Inflammatory macrophage treated with lipopolysaccharide for 1 hour (primary cell): ENCODE measurements at regions not wholly inside any gene's neighbourhood (a gene's known extent, or its start where the extent isn't known, plus 50 kb on each side); places are given as distances from the start of the nearest gene placed in this dataset.

Experiments used
- DNase-seq, 2 donors: peaks; one replicate each; pipeline ENCODE4 v3.0.0-alpha.2; 2020 to 2022

GRCh38 chr4:121221608-121222007 lies 57.5 kb upstream of the TNIP3 start:
- no peak for DNase-seq

DNA sequence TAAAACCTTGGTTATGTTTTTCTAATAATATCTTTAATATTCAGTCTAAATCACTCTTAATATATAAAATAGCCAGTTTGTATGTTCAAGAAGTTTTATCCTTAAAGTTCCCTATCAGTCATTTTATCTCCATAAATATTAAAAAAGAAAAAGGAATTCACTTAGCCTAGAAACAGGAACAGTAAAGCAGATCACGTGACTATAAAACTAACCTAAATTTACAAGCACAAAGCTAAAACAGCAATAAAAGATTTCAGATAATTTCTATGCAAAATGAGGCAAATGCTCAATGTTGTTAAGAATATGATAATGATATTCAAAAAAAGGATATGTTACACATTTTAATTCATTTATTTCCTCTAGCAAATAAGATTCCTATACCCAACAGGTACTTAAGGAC lies 57.1 kb upstream of the TNIP3 start:
- DNase-seq = no peak

DNA sequence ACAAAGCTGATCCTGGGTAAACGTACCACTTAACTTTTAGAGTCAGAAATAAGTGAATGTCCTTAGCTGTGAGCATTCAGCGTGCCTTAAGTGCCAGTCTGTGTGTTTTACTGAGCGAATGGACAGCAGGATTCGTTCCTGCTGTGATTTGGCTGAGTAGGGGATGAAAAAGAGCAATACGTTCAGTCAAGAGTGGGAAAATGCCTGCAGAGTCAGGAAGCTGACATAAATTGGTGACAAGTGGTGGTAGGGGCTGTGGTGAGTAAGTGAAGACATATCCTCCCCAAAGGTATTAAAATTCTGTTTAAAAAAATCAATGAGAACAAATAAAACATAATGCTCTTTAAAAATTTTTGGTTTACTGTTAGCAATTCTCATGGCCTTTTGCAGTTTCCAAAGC lies 56.6 kb upstream of the TNIP3 start:
- no peak for DNase-seq

DNA sequence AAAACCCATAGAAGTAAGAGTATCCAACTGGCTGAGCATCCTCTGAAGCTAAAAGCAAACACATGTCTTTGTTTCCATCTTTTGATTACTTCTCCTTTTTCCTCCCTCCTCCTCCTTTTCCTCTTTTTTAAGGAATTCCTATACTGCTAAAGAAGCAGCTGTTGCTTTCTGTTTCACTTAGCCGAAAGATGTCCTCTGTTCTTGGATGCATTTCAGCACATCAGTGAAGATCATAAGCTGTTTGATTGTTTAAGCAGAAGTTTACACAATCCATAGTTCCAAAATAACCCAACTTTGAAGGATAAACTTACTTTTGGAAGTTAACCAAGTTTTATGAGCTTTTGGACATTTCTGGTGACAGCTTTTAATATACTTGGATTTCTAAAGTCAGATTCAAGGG lies 55.1 kb upstream of the TNIP3 start:
- no peak for DNase-seq

- no peak for DNase-seq
Measured at GRCh38 chr4:121217351-121217750, 53.2 kb upstream of the TNIP3 start.

GRCh38 chr4:121216461-121216860 lies 52.3 kb upstream of the TNIP3 start:
- no peak for DNase-seq

DNA sequence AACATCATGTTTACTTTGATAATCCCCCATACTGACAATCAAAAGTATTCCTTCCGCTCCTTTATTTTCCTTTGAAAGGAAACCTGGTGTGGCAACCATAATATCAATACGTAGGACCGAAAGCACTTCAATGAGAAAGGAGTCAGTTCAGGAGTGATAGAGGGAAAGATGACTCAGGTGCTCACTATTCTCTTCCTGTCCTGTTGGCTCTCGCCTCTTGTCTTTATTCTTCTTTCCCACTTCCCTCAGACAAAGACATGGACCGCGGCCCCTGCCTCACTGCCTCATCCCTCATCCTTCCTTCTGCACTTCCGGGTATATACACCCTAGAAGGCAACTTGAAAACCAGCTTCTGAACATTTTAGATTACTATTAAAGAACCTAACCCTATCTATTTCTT lies 49.8 kb upstream of the TNIP3 start:
- no peak for DNase-seq
